ENCODE measurements at regions not wholly inside any gene's neighbourhood (a gene's known extent, or its start where the extent isn't known, plus 50 kb on each side); places are given as distances from the start of the nearest gene placed in this dataset.

- TF ChIP-seq MYC (IDR thresholded peaks at IDR 0.05; ENCODE audit: low read depth, low read length) (no peak), POLR2A (IDR thresholded peaks at IDR 0.05; ENCODE audit: low read depth, low read length) (no peak), EZH2 (IDR thresholded peaks at IDR 0.05; ENCODE audit: borderline replicate concordance, low read depth, low read length, severe bottlenecking) (no peak), FOS (IDR thresholded peaks at IDR 0.05; ENCODE audit: borderline replicate concordance, insufficient read depth, low read length) (no peak), JUN (IDR thresholded peaks at IDR 0.05; ENCODE audit: borderline replicate concordance, insufficient read depth, insufficient read length, low read depth) (no peak), GATA2 (IDR thresholded peaks at IDR 0.05; ENCODE audit: insufficient read depth, insufficient read length, low read depth, low read length) (no peak), MAX (IDR thresholded peaks at IDR 0.05; ENCODE audit: insufficient read depth, insufficient read length) (no peak), CTCF (IDR thresholded peaks at IDR 0.05; ENCODE audit: extremely low read depth in 1 of 2, insufficient read depth in 1 of 2, low read depth in 1 of 2, low read length in 2 of 2) (no peak), POLR2AphosphoS5 (IDR thresholded peaks at IDR 0.05; ENCODE audit: insufficient read depth, low read depth, low read length) (no peak)
- Histone ChIP-seq H3K4me3 (replicated peaks in 1 of 3; ENCODE audit: insufficient read depth in 1 of 3, low read depth in 1 of 3, low read length in 3 of 3) (no peak overlapping the region), H2AFZ (ENCODE audit: low read depth, low read length) (no peak overlapping the region), H3K9ac (replicated peaks; ENCODE audit: extremely low read depth, insufficient read depth, low read length) (no peak overlapping the region), H3K27ac (ENCODE audit: insufficient read depth, low read depth, low read length) (no peak overlapping the region), H3K4me1 (ENCODE audit: control insufficient read depth, extremely low read depth, insufficient read depth, low read length) (no peaks in the 10 kb centered on the region), H3K9me1 (replicated peaks; ENCODE audit: control insufficient read depth, extremely low read depth, insufficient read depth, low read length) (no peaks in the 10 kb centered on the region), H3K36me3 (ENCODE audit: control insufficient read depth in 2 of 2, extremely low read depth in 1 of 2, insufficient read depth in 2 of 2, low read length in 2 of 2) (no peaks in the 10 kb centered on the region), H3K79me2 (ENCODE audit: control insufficient read depth, insufficient read depth, low read length) (no peaks in the 10 kb centered on the region), H4K20me1 (replicated peaks; ENCODE audit: control insufficient read depth, extremely low read depth, insufficient read depth, low read length) (no peaks in the 10 kb centered on the region), H3K4me2 (ENCODE audit: insufficient read depth, low read length) (no peak overlapping the region), H3K9me3 (replicated peaks; ENCODE audit: control insufficient read depth, insufficient read depth, low read length) (peaks cover 3% of the 10 kb centered on the region), H3K27me3 (ENCODE audit: control insufficient read depth in 2 of 2, insufficient read depth in 2 of 2, low read length in 2 of 2) (no peaks in the 10 kb centered on the region)
- no TSS peak for BruUV-seq (replicated peaks)
- CTCF ChIA-PET: no interaction called here
- intact Hi-C loops (cut with micrococcal nuclease): no loop called here
- DNase-seq (ENCODE audit: low read depth, low spot score) (no peak), FAIRE-seq (no peak)
- dilution Hi-C loops (cut with MboI; ENCODE audit: extremely low pct_ligation_motif_present, low sequenced_read_pairs): no loop called here
- POLR2A ChIA-PET: no interaction called here
Measured at GRCh38 chr5:2607598-2607997, 143.9 kb downstream of the IRX2 start.

Data from endothelial cell of umbilical vein (primary cell).